ENCODE measurements at regions not wholly inside any gene's neighbourhood (a gene's known extent, or its start where the extent isn't known, plus 50 kb on each side); places are given as distances from the start of the nearest gene placed in this dataset.

- 63 to 72% (median 63%) methylated on average over 13 of the region's 13 CpGs for WGBS, 3 donors
- DNase-seq (peak in 1 of 2 donors; percentile 23), ATAC-seq (peak in 2 of 4 donors; percentile 39 to 53)
- H3K4me3 ChIP-seq: no peak overlapping the region
- H3K4me1 ChIP-seq: no peaks in the 10 kb centered on the region
- no peaks in the 10 kb centered on the region for H3K27me3 ChIP-seq (ENCODE audit: insufficient read depth in 3 of 3, low read length in 2 of 3)
- H3K36me3 ChIP-seq (ENCODE audit: insufficient read depth in 1 of 2, low read depth in 1 of 2): no peaks in the 10 kb centered on the region
- no peak for TF ChIP-seq CTCF (IDR thresholded peaks at IDR 0.05)
- intact Hi-C loops (cut with DNase I): no loop called here
- H3K27ac ChIP-seq: no peak overlapping the region
- no peaks in the 10 kb centered on the region for H3K9me3 ChIP-seq
These were observed 292.7 kb downstream of the BCL11A start for GRCh38 chr2:60260639-60261296.

- H3K9me3 ChIP-seq: no peaks in the 10 kb centered on the region
- H3K27me3 ChIP-seq (ENCODE audit: insufficient read depth in 3 of 3, low read length in 2 of 3): no peaks in the 10 kb centered on the region
- H3K4me3 ChIP-seq: no peak overlapping the region
- TF ChIP-seq CTCF (IDR thresholded peaks at IDR 0.05): no peak
- intact Hi-C loops (cut with DNase I): no loop called here
- no peak for DNase-seq
- no peaks in the 10 kb centered on the region for H3K36me3 ChIP-seq (ENCODE audit: insufficient read depth in 1 of 2, low read depth in 1 of 2)
- no peaks in the 10 kb centered on the region for H3K4me1 ChIP-seq
- ATAC-seq: no peak
- no peak overlapping the region for H3K27ac ChIP-seq
- 97 to 100% (median 97%) methylated on average over 1 of the region's 1 CpG for WGBS, 3 donors
These were observed 293.7 kb downstream of the BCL11A start for GRCh38 chr2:60259781-60260180.

- Histone ChIP-seq H3K9me3 (no peaks in the 10 kb centered on the region), H3K36me3 (ENCODE audit: insufficient read depth in 1 of 2, low read depth in 1 of 2) (no peaks in the 10 kb centered on the region), H3K27ac (no peak overlapping the region), H3K4me3 (no peak overlapping the region), H3K4me1 (no peaks in the 10 kb centered on the region), H3K27me3 (ENCODE audit: insufficient read depth in 3 of 3, low read length in 2 of 3) (no peaks in the 10 kb centered on the region)
- no peak for TF ChIP-seq CTCF (IDR thresholded peaks at IDR 0.05)
- intact Hi-C loops (cut with DNase I): no loop called here
- WGBS, 3 donors: 37 to 38% (median 37%) methylated on average over 6 of the region's 6 CpGs
- ATAC-seq (no peak), DNase-seq (no peak)
These were observed 300.8 kb downstream of the BCL11A start for GRCh38 chr2:60252581-60253150.

- intact Hi-C loops (cut with DNase I): no loop called here
- H3K9me3 ChIP-seq: no peaks in the 10 kb centered on the region
- no peaks in the 10 kb centered on the region for H3K4me1 ChIP-seq
- DNase-seq (no peak), ATAC-seq (no peak)
- H3K4me3 ChIP-seq: no peak overlapping the region
- no peak overlapping the region for H3K27ac ChIP-seq
- no peaks in the 10 kb centered on the region for H3K36me3 ChIP-seq (ENCODE audit: insufficient read depth in 1 of 2, low read depth in 1 of 2)
- H3K27me3 ChIP-seq (ENCODE audit: insufficient read depth in 3 of 3, low read length in 2 of 3): no peaks in the 10 kb centered on the region
- TF ChIP-seq CTCF (IDR thresholded peaks at IDR 0.05): no peak
These were observed 302.2 kb downstream of the BCL11A start for GRCh38 chr2:60251247-60251646.

GRCh38 chr2:60249879-60250278, 303.6 kb downstream of the BCL11A start:
- H3K27ac ChIP-seq: no peak overlapping the region
- H3K27me3 ChIP-seq (ENCODE audit: insufficient read depth in 3 of 3, low read length in 2 of 3): no peaks in the 10 kb centered on the region
- H3K36me3 ChIP-seq (ENCODE audit: insufficient read depth in 1 of 2, low read depth in 1 of 2): no peaks in the 10 kb centered on the region
- TF ChIP-seq CTCF (IDR thresholded peaks at IDR 0.05): no peak
- intact Hi-C loops (cut with DNase I): no loop called here
- WGBS, 3 donors: 90 to 97% (median 95%) methylated on average over 5 of the region's 5 CpGs
- no peak overlapping the region for H3K4me3 ChIP-seq
- ATAC-seq (no peak), DNase-seq (no peak)
- H3K9me3 ChIP-seq: no peaks in the 10 kb centered on the region
- no peaks in the 10 kb centered on the region for H3K4me1 ChIP-seq
